ENCODE measurements at regions not wholly inside any gene's neighbourhood (a gene's known extent, or its start where the extent isn't known, plus 50 kb on each side); places are given as distances from the start of the nearest gene placed in this dataset.

- no peaks in the 10 kb centered on the region for H3K36me3 ChIP-seq (ENCODE audit: control insufficient read depth, insufficient read depth, low read length)
- no peak for ATAC-seq
- POLR2A ChIA-PET = no interaction called here
- no peak overlapping the region for H3K9ac ChIP-seq (ENCODE audit: insufficient read depth in 1 of 2, low read depth in 2 of 2, low read length in 2 of 2)
- H4K20me1 ChIP-seq (replicated peaks; ENCODE audit: control insufficient read depth, insufficient read depth, low read length) = no peaks in the 10 kb centered on the region
- DNase-seq (ENCODE audit: extremely low read depth in 1 of 4, low spot score in 3 of 4) = no peak
- H3K79me2 ChIP-seq (ENCODE audit: control insufficient read depth, insufficient read depth, low read length) = no peaks in the 10 kb centered on the region
- peaks cover 21 to 28% of the 10 kb centered on the region in 2 experiments; a peak in 4 of 5 replicates for H3K27me3 ChIP-seq (ENCODE audit: control insufficient read depth in 2 of 2, insufficient read depth in 2 of 2, low read length in 2 of 2)
- CTCF ChIA-PET (ENCODE audit: low intra/inter-chr PET ratio) = no interaction called here
- no peak overlapping the region for H3K27ac ChIP-seq (ENCODE audit: extremely low read depth, low read depth, low read length)
- 2% methylated on average over 8 of the region's 9 CpGs for WGBS (ENCODE audit: insufficient coverage, low coverage, missing lambda C conversion rate)
- in situ Hi-C loops (cut with MboI) = no loop called here
- no peaks in the 10 kb centered on the region for H3K4me1 ChIP-seq (replicated peaks in 1 of 2; ENCODE audit: control insufficient read depth in 2 of 2, insufficient read depth in 2 of 2, low read length in 2 of 2)
- intact Hi-C loops (cut with micrococcal nuclease) = no loop called here
- no peak overlapping the region for H3K4me2 ChIP-seq (ENCODE audit: insufficient read depth, low read length)
- FAIRE-seq = no peak
- H3K9me3 ChIP-seq (replicated peaks; ENCODE audit: control insufficient read depth, insufficient read depth, low read depth, low read length) = no peaks in the 10 kb centered on the region
- H3K9me1 ChIP-seq (ENCODE audit: control insufficient read depth, insufficient read depth, low read length) = no peaks in the 10 kb centered on the region
- no TSS peak for BruUV-seq (replicated peaks)
- no peak overlapping the region for H3K4me3 ChIP-seq
- no peak overlapping the region for H2AFZ ChIP-seq (ENCODE audit: low read depth, low read length)
- TF ChIP-seq TCF7L2 (IDR thresholded peaks at IDR 0.05; ENCODE audit: low read depth, low read length) (no peak), ZSCAN29 (IDR thresholded peaks at IDR 0.05) (no peak), ZEB2 (IDR thresholded peaks at IDR 0.05) (no peak), ZNF140 (CRISPR knock-in tag; IDR thresholded peaks at IDR 0.05) (no peak), ZNF655 (CRISPR knock-in tag; IDR thresholded peaks at IDR 0.05) (no peak), ZNF324 (CRISPR knock-in tag; IDR thresholded peaks at IDR 0.05) (no peak), TCF7 (IDR thresholded peaks at IDR 0.05; ENCODE audit: borderline replicate concordance) (no peak), KDM4B (IDR thresholded peaks at IDR 0.05; ENCODE audit: borderline replicate concordance in 2 of 2, low read depth in 1 of 2) (no peak), EP400 (IDR thresholded peaks at IDR 0.05) (no peak), E2F1 (CRISPR knock-in tag; IDR thresholded peaks at IDR 0.05) (no peak), U2AF2 (optimal IDR thresholded peaks at IDR 0.05; ENCODE audit: low read depth, low read length) (no peak)
- TF ChIP-seq, protein P1, sequence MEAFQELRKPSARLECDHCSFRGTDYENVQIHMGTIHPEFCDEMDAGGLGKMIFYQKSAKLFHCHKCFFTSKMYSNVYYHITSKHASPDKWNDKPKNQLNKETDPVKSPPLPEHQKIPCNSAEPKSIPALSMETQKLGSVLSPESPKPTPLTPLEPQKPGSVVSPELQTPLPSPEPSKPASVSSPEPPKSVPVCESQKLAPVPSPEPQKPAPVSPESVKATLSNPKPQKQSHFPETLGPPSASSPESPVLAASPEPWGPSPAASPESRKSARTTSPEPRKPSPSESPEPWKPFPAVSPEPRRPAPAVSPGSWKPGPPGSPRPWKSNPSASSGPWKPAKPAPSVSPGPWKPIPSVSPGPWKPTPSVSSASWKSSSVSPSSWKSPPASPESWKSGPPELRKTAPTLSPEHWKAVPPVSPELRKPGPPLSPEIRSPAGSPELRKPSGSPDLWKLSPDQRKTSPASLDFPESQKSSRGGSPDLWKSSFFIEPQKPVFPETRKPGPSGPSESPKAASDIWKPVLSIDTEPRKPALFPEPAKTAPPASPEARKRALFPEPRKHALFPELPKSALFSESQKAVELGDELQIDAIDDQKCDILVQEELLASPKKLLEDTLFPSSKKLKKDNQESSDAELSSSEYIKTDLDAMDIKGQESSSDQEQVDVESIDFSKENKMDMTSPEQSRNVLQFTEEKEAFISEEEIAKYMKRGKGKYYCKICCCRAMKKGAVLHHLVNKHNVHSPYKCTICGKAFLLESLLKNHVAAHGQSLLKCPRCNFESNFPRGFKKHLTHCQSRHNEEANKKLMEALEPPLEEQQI (IDR thresholded peaks at IDR 0.05) = no peak
- TF ChIP-seq, protein P2, sequence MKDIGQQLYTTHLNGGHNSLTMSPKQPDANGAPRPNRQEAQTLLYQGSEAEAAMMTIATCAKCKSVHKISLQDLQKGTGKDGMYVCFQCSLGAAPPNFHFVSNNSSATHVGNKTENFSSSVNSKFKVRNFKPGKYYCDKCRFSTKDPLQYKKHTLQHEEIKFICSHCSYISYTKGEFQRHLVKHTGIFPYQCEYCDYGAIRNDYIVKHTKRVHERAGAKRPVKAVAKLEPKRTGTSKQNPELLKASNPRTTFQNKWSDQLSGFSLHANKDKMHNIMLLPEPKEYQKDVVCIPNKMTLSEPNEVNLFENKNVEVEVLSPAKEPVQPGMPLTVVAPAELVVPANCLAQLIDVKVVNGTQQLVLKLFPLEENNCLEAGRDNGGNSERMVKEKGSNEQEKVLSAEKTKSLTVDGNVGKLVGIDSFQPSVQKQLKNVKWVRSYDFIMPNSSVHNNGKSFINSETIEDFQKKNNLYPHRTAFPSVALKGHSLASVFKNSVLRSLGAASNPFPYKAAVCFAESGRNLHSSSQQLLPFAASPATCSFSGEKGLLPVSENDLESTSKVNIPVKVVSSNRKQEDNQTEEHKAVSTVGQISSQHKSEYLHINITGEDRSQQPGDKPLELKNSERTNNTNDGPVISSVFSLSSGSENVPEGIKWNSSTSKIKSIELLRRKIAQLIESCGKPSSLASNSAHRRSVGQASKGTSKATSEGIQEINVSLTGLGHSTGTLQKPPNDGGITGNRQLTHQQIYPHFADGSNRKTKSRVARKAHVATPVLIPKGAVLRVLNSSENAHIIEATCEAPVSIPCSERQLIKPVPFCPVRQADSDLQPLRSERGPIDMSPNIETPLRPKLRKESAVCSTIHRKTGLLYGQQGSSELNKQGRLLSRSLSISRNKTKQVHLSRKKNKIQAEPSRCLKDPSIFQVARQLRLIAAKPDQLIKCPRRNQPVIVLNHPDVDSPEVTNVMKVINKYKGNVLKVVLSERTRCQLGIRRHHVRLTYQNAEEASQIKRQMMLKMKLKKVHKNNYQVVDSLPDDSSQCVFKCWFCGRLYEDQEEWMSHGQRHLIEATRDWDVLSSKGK (CRISPR knock-in tag; IDR thresholded peaks at IDR 0.05) = no peak
Observed at GRCh38 chr5:68738236-68738635, 355.6 kb upstream of the SLC30A5 start.

Data from K562 (cell line).